Myocyte (in vitro differentiated cells): ENCODE measurements at regions not wholly inside any gene's neighbourhood (a gene's known extent, or its start where the extent isn't known, plus 50 kb on each side); places are given as distances from the start of the nearest gene placed in this dataset.

Experiments
- DNase-seq: peaks from one replicate; pipeline ENCODE4 v3.0.0-alpha.2; 2012; ENCODE audit warnings: low read depth

DNA sequence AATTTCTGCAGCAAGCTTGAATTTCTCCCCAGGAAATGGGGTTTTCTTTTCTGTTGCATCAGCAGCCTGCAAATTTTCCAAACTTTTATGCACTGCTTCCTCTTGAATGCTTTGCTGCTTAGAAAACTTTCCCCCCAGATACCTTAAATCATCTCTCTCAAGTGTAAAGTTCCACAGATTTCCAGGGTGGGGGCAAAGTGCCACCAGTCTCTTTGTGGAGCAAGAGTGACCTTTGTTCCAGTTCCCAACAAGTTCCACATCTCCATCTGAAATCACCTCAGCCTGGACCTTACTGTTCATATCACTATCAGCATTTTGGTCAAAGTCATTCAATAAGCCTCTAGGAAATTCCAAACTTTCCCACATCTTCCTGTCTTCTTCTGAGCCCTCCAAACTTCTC is 241.6 kb upstream of the TMTC1 start:
- DNase-seq: no peak

DNA sequence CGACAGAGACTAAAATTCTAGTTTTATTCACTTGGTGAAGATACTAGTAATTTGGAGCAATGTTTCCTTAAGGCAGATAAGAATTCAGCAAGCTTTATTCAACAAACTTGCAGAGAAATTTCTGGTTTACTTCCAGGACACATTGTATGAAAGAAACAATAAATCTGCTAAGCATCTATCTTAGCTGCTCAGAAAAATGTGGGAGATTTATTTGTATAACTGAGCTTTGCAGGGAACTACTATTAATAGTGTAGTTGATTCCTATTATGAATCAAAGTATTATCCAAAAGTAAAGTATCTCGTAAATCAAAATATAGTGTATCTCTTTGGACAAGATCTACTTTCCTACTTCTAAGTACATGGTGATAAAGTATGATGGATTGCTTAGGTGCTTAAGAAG is 239.4 kb upstream of the TMTC1 start:
- no peak for DNase-seq

DNA sequence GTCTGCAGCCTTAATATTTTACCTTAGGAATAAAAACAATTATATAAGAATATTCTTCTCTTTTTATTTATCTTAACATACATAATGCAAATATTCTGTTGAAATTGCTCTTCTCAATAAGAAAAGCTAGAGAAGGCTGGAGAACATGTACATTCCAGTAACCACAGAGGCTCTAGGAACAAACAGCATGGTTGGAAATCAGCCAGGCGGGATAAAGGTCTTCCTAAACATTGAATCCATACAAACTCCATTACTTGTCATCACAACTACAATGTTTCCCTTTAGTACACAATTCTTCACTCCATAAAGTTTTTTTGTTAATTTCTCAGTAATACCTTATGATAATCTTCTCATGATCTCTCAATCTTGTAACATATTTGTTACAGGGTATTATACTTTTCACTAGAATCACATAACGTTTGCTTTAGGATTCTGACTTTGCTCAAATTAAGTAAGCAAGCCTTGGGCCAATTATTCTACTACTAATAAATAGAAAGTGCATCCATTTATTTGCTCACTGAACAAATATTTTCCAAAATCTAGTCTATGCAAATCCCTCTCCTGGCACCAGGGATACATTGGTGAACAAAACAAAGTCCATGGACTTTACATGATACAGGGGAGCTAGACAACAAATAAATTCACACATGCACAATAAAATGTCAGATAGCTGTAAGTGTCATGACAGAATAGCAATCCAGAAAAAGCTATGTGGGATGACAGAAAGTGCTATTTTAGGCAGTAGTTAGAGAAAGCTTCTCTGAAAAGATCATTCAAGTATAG is 237.5 kb upstream of the TMTC1 start:
- no peak for DNase-seq

DNA sequence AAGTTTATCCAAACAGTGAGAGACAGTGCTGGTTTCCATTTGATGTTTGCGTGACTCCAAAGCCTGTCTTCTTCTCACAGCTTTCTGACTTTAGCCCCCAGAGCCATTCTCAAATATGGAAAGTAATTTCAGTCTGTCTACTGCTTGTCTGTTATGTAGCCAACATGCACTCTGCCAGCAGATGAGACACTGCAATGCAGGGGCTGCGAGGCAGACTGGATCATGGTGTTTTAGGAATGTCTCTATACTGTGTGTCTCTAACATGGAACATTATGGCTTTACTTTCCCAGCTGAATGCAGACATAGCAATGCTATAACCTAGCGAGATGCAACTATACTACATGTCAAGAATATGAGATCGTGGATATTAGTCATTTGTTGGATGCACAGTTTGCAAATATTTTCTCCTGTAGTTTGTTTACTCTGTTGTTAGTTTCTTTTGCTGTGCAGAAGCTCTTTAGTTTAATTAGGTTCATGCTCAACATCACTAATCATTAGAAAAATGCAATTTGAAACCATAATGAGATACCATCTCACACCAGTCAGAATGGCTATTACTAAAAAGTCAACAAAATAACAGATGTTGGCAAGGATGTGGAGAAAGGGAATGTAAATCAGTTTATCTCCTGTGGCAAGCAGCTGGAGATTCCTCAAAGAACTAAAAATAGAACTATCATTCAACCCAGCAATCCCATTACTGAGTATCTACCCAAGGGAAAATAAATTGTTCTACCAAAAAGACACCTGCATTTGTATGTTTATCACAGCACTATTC is 235.8 kb upstream of the TMTC1 start:
- peak; percentile 31 for DNase-seq

DNA sequence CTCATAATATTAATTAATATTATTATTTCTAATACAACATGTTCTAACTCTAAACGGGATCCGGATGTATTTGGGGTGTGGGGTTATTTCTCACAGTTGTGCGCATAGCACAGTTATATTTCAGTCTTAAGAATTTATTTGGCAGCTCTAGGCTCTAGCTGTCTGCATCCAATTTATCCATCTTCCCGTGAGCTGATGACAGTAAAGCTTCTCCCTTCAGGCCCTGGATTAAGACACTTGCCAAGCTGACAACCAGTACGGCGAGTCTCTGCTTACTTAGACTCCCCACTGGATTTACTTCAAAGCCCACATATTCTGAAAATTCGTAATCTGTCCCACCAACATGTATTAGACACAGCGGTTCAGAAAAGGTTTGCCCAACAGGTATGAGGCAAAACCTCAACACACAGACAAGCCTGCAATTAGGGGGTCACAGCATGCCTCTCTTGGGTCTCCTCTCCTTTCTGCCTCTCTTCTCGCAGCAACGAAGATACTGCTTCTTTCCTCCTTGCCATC is 232.9 kb upstream of the TMTC1 start:
- no peak for DNase-seq

DNA sequence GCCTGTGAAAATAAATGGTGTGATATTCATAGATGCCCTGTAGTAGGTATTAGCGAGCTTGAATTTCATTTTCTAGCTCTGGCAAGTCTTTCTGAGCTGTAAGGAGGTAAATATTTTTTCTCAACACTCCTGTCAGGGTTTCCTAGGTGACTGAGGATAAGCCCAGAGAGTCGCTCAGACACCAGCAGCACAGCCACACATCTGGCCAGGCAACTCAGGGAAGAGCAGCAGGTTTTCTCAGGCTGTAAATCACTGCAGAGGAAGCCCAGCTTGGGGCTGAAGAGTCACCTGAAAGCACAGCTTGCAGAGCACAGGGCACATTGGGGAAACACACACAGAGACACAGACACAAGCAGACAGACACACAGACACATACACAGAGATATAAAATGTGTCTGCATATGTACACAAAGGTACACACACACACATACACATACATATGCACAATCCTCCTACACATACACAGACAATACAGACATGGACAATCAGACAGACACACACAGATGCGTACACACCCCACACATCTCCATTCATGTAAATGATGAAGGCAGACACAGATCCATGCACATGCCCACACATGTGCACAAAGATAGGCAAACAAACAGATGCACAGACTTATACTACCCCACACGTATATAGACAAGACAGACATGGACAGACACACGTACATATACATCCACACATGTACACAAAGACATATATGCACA is 232.0 kb upstream of the TMTC1 start:
- no peak for DNase-seq

DNA sequence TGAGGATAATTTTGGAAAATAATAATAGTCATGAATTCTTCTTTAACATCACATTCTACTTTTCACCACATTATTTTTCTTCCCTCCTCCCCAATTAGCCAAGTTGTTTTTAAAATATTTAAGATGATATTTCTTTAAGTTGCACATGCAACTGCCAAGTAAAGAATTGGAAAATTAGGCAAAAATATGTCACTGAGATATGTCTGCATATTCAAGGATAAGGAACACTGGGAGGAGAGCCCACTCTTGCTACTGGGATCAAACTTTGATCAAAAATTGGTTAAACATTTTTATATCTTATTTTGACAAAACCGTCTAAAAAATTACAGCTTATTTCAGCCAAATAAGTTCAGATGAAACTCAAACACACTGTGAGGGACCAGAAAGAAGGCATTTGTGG is 231.2 kb upstream of the TMTC1 start:
- DNase-seq: no peak

DNA sequence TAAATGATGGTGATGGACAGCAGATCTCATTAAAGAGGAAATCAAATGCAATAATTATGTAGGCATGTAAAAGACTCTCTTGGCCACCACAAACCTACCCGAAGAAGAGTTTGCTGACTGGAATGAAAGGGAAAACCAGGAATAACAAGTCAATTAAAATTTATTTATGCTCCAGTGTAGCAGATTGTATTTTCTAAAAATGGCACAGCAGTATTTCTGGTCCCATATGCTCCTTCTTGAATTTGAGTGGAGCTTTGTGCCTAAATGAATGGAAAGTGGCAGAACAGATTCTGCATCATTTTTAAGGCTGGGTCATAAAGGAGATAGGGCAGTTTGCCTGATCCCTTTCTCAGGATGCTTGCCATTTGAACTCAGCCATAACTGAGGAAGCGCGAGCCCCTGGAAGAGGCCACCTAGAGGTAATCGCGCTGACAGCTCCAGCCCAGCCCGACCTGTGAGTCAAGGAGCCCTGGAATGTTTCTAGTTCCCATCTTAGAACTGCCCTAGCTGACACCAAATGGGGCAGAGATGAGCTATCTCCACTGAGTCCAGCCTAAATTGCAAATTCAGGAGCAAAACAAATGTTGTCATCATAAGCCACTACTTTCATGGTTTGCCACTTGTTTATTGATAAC is 229.2 kb upstream of the TMTC1 start:
- no peak for DNase-seq

DNA sequence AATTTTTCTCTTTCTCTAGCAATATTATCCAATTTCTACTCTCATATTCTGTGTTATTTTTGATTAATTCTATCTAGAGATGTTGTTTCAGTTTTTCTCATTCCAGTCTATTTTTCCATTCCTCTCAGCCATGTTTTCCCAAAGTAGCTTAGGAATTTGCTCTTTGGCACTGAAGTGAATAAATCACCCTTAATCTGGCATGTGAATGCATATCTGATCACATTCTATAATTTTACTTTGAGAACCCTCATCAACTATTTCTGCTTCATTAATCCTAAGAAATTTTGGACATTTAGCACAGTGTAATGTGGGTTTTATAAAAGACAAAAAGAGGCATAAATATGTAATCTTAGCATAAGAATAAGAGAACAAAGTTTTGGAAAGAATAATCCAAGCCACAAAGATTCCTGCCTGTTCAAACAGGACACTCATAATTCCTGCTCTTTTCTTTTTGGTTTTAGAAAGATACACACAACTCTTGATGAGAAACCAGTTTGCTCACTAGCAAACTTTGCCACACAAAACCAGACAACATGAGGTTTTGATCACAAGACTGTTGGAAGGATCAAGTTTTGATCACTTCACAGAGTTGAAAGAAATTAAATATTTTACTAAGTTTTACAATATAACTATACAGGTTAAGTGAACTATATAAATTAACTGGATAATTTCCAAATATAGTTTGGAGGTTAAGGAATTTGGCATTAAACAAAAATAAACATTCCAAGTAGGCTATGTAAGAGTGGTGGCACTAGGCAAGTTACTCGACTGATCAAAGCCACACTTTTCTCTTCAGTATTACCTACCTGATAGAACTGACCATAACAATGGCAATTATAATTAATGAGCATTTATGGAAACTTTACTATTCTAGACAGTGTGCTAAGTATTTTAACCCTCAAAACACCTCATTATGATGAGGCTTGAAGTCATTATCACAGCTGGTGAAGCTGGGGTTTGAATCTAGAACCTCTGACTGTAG is 226.6 kb upstream of the TMTC1 start:
- DNase-seq: no peak

DNA sequence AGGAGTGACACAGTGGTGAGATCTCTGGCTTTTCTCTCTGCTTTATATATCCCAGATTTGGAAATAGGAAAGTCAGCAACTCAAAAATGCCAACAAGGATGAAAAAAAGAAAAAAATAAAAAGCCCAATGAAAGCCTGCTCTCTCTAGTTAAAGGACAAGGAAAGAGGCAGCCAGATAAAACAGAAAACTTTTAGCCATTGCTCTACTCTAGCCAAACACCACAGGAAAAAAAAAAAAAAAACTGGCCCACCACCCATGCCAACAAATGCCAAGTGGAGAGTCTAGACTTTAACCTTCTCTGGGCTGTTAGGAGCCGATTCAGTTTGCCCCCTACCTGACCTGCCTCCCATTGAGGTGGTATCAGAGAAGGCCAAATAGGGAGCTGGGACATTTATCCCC is 222.3 kb upstream of the TMTC1 start:
- DNase-seq: no peak

DNA sequence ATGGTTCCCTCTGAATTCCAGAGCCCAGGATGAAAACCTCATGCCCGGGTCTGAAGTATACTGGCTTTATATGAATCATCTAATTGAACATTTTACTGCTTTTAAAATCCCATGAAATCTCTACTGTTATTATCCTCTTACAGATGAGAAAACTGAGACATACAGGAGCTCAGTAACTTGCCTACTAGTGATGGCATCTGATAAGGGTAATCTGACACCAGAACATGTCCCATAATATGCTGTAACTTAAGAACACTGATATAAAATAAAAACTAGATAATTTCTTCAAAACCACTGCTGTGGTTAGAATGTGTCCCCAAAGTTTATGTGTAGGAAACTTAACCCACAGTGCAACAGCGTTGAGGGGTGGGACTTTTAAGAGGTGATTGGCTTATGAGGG is 219.6 kb upstream of the TMTC1 start:
- no peak for DNase-seq

DNA sequence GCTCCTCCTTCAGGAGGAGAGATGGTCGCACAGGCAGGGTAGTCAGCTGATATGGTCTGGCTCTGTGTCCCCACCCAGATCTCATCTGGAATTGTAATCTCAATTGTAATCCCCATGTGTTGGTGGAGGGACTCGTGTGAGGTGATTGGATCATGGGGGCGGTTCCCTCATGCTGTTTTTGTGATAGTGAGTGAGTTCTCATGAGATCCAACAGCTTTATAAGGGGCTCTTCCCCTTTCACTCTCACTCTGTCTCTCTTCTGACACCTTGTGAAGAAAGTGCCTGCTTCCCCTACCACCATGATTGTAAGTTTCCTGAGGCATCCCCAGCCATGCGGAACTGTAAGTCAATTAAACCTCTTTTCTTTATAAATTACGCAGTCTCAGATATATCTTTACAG is 218.9 kb upstream of the TMTC1 start:
- no peak for DNase-seq

DNA sequence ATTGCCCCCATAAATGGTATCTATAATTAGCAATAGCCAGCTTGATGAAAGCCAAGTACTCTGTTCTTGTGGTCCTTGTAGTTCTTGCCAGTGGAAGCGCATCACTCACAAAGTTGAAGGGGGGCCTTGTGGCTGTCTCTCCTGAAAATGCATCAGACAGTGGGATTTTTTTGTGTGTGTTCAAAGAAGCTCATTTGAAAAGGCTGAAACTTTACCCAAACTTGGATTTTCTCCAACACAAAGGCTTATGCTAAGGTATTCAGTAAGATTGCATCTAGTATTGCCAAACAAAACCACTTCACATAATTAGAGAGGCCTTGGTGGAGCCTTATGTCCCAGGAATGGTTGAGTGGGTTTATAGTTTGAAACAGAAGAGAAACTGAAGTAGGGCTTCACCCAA is 216.7 kb upstream of the TMTC1 start:
- DNase-seq: no peak

DNA sequence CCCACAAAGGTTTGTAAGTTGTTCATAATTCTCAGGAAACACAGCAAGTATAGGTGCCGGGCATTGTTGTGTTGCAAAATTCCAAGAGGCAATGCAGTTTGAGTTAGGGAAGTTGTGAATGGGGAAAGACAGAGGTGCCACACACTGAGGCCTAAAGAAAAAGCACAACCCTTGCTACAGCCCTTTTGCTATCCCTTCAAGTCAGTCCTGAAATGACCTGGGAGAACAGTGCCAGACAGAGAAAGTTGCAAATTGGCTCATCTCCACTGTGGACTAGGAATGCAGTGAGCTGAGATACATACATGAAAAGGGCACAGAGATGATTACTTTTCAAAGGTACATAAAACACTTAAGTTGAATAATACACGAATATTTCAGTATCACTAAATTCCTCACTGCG is 213.3 kb upstream of the TMTC1 start:
- DNase-seq: no peak

DNA sequence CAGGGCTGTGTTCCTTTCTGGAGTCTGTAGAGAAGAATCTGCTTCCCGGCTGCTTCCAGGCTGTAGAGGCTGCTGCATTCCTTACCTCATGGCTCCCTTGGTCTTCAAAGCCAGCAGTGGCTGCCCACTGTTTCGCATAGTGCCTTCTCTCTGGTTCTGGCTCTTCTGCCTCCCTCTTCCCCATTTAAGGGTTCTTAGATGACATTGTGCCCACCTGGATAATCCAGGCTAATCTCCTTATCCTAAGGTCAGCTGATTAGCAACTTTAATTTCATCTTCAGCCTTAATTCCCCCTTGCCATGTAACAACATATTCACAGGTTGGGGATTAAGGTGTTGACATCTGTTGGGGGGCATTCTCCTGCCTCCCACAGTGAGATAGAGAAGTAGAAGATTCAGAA is 208.6 kb upstream of the TMTC1 start:
- DNase-seq: no peak

DNA sequence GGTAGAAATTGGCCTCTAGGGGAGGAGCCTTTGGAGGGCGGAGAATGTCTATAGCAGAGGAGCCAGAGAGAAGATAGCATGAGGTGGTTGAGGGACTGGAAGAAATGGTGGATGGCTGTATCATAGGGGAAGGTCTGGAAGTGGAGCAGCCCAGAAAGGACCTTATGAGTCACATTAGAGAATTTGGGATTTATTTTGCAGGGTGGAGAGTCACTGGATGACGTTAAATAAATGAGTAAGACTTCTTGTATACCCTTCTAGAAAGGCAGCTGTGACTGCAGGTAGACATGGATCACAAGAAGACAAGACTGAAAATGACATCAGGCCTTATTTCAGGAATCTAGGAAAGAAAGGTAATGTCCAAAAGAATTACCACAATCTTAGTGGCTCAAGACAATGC is 208.2 kb upstream of the TMTC1 start:
- no peak for DNase-seq

DNA sequence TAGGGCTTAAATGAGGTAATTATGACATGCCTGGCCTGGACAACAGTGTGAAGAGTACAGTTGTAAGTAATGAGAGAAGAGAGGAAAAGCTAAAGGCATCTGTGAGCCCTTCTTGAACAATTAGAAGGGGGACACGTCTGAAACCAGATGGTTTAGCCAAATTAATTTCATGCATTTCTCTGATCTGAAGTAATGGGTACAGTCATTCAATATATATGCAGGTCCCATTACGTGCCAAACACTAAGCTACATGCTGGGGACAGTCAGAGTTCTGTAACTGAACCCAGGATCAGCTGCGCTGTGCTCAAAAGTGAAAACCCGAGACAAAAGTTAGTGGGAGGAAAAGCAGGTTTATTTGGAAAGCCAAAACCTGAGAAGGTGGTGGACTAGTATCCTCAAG is 207.2 kb upstream of the TMTC1 start:
- no peak for DNase-seq

DNA sequence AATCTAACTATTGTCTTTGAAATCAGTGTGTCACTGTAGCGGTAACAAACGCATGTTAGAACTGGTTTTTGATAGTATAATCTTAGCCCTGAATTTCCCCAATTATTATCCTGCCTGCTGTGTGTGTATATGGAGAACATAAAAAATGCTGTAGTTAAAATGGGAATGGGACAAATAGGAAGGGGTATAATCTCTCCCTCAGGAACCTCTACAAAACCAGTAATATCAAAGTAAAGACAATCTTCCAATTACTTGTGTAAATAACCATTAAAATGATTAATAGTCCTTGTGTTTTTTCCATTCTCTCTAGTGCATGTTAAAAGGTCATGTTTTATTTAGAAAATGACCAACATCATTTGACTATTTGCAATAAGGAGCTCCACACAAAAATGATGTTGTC is 200.1 kb upstream of the TMTC1 start:
- DNase-seq: no peak

DNA sequence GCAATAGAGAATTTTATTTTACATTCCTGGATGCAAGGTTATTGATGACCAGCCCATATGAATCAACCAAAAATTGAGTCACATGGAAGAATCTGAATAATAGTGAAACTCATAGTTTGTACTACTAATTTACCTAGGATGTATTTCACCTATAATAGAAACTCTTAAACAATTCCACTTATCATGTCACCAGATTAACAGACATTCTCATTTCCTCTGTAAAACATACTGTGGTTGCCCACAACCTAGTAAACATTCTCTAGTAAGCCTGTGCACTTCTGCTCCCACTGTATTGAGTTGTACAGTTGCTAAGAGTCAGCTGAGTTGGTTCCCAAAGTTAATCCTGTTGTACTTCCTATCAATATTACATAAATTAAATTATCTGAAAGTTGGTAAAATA is 196.6 kb upstream of the TMTC1 start:
- no peak for DNase-seq

DNA sequence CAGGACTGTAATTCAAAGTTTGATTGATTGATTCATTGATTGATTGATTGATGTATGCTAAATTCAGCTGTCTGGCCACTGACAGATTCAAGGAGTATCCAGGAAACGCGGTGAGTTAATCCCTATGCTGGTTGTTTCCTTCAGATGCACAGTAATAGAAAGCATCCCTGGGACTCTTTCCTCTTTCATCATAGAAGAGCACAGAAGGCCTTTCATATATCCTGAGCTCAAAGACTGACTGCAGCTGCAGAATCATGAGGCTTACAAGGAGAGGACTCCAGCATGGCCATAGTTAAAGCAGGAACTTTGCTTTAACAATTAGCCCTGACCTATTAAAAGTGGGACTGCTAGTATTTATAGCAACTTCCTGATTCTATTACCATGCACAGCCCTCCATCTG is 187.7 kb upstream of the TMTC1 start:
- no peak for DNase-seq
